GM12878 (cell line): ENCODE measurements at regions not wholly inside any gene's neighbourhood (a gene's known extent, or its start where the extent isn't known, plus 50 kb on each side); places are given as distances from the start of the nearest gene placed in this dataset.

ENCODE experiments used
- ATAC-seq: fragments of 200-7000 bp; cut with Tn5 transposase; 3 replicates; pipeline ENCODE4 v1.9.1; 2020; ENCODE audit warnings: mild to moderate bottlenecking, moderate library complexity
- BruUV-seq: library from RNA; stranded (reverse); fragments of 400-500 nt; replicated peaks from 2 replicates; lab custom pipeline; 2021; lab: Mats Ljungman, UMichigan
- CTCF ChIA-PET: fragments of 300-600 bp; sonication (Branson Sonifier 250); formaldehyde crosslinking; extraction: SDS; loops from one replicate; lab custom pipeline; 2021; ENCODE audit warnings: inconsistent platforms; lab: Yijun Ruan, JAX
- POLR2A ChIA-PET: fragments of 350-600 bp; formaldehyde crosslinking; extraction: SDS; loops from one replicate; lab custom pipeline; 2021; ENCODE audit warnings: inconsistent platforms; lab: Charles Lee
- RAD21 ChIA-PET: fragments of 300-600 bp; sonication (Branson Sonifier 250); formaldehyde crosslinking; loops from one replicate; lab custom pipeline; 2023; ENCODE audit warnings: antibody characterized with exemption; ENCODE audit not compliant: unreplicated experiment; lab: Charles Lee
- SMC1A ChIA-PET: fragments of 300-600 bp; sonication (Branson Sonifier 250); formaldehyde crosslinking; loops from one replicate; lab custom pipeline; 2023; ENCODE audit not compliant: unreplicated experiment, uncharacterized antibody; lab: Charles Lee
- DNase-seq: peaks from one replicate; pipeline ENCODE4 v3.0.0-alpha.2; 2011; ENCODE audit warnings: low read depth, low spot score
- FAIRE-seq: peaks from 3 replicates; lab custom pipeline; 2011; peaks lifted over from hg19 to GRCh38; lab: Jason Lieb, UNC
- H2AFZ ChIP-seq: 2 replicates; pipeline ENCODE4 v1.6.0; 2011; ENCODE audit warnings: low read depth, low read length, control low read depth; ENCODE audit not compliant: control insufficient read depth
- H3K27ac ChIP-seq: 2 replicates; pipeline ENCODE4 v1.5.1; 2011; ENCODE audit warnings: control low read depth; ENCODE audit not compliant: control insufficient read depth, insufficient read depth
- H3K27me3 ChIP-seq, 2 experiments: replicated peaks in 1 of 2; 2 replicates each; pipeline versions ENCODE4 v1.6.0 to v1.6.1; 2011; ENCODE audit warnings: low read length in 1 of 2; ENCODE audit not compliant: control insufficient read depth in 2 of 2, insufficient read depth in 2 of 2
- H3K36me3 ChIP-seq, 2 experiments: 2 replicates each; pipeline ENCODE4 v1.5.1; 2011; ENCODE audit warnings: low read length in 1 of 2; ENCODE audit not compliant: control insufficient read depth in 2 of 2, insufficient read depth in 2 of 2
- H3K4me1 ChIP-seq: 2 replicates; pipeline ENCODE4 v1.6.1; 2011; ENCODE audit warnings: mild to moderate bottlenecking, low read length, moderate library complexity, mixed read lengths; ENCODE audit not compliant: control insufficient read depth, insufficient read depth
- H3K4me2 ChIP-seq: 2 replicates; pipeline ENCODE4 v1.6.0; 2011; ENCODE audit warnings: control low read depth; ENCODE audit not compliant: control insufficient read depth, insufficient read depth
- H3K4me3 ChIP-seq: fragments of 200-600 bp; sonication (generic); 2 replicates; pipeline ENCODE4 v1.5.1; 2016
- H3K79me2 ChIP-seq: 2 replicates; pipeline ENCODE4 v1.6.0; 2011; ENCODE audit warnings: low read length; ENCODE audit not compliant: control insufficient read depth, insufficient read depth
- H3K9ac ChIP-seq: 2 replicates; pipeline ENCODE4 v1.8.0; 2011; ENCODE audit warnings: low read length, control low read depth, mixed read lengths; ENCODE audit not compliant: control insufficient read depth, insufficient read depth
- H3K9me3 ChIP-seq: replicated peaks from 3 replicates; pipeline ENCODE4 v1.5.1; 2011; ENCODE audit warnings: mild to moderate bottlenecking, low read length; ENCODE audit not compliant: control insufficient read depth, insufficient read depth
- H4K20me1 ChIP-seq: 2 replicates; pipeline ENCODE4 v1.6.0; 2011; ENCODE audit not compliant: control insufficient read depth, insufficient read depth
- CBX5 ChIP-seq: sonication (generic); IDR thresholded peaks from 2 replicates; pipeline ENCODE4 v1.6.1; 2016; ENCODE audit warnings: low read depth, moderate library complexity, mild to moderate bottlenecking, inconsistent platforms
- CHD2 ChIP-seq: IDR thresholded peaks from 2 replicates; pipeline ENCODE4 v1.6.1; 2011; ENCODE audit warnings: low read depth, low read length, improper control_type of control experiment, borderline replicate concordance
- NBN ChIP-seq: fragments of 450-650 bp; IDR thresholded peaks from 2 replicates; pipeline ENCODE4 v1.6.1; 2016
- POLR2AphosphoS2 ChIP-seq: IDR thresholded peaks from 2 replicates; pipeline ENCODE4 v1.6.1; 2011; ENCODE audit warnings: low read depth, mild to moderate bottlenecking, low read length, improper control_type of control experiment, moderate library complexity
- RUNX3 ChIP-seq: IDR thresholded peaks from 2 replicates; pipeline ENCODE4 v1.6.1; 2012; ENCODE audit warnings: low read length, inconsistent platforms
- WGBS: methylation state at CpG from one replicate; pipeline ENCODE4 v1.1.6; 2016; ENCODE audit warnings: low lambda C conversion rate; ENCODE audit not compliant: insufficient replicate concordance, insufficient coverage; ENCODE audit errors: missing lambda C conversion rate; 5-methylcytosine and 5-hydroxymethylcytosine counted together
- in situ Hi-C: fragments of 300-500 bp; cut with MboI; formaldehyde crosslinking; loops from 9 replicates; pipeline ENCODE4 v1.14.3; 2018; ENCODE audit warnings: mixed read lengths
- intact Hi-C: fragments of 100-400 bp; cut with micrococcal nuclease; formaldehyde crosslinking; loops from one replicate; pipeline ENCODE4 v1.14.2; 2022; ENCODE audit not compliant: unreplicated experiment
- TF ChIP-seq, protein P1 (sequence below): fragments of 450-650 bp; IDR thresholded peaks from 2 replicates; pipeline ENCODE4 v1.6.1; 2018; ENCODE audit warnings: borderline replicate concordance, mild to moderate bottlenecking; ENCODE audit not compliant: partially characterized antibody
- TF ChIP-seq, protein P2 (sequence below): fragments of 450-650 bp; IDR thresholded peaks from 2 replicates; pipeline ENCODE4 v1.6.1; 2017; ENCODE audit warnings: borderline replicate concordance
- TF ChIP-seq, protein P3 (sequence below): fragments of 450-650 bp; IDR thresholded peaks from 2 replicates; pipeline ENCODE4 v1.6.1; 2017; ENCODE audit warnings: mild to moderate bottlenecking, low read depth, inconsistent platforms; ENCODE audit not compliant: poor library complexity, severe bottlenecking

DNA sequence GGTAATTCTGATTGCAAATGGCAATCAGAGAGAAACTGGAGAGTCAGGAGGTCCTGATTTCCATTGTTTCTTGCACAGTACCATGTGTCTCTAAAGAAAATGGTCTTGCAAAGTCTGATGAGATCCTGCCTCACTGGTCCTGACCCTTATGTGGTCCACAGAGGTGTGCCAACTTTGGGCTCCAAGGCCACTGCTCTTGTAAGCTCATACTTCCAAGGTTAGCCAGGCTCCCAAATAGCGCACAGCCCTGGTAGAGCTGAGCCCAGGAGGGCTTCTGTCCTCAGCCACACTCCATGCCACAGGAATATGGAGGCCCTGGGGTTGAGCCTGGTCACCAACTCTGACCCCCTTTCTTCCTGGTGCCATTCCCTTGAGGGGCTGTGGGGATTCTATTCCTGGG lies 80.7 kb downstream of the SDC1 start:
- BruUV-seq, result no TSS peak
- intact Hi-C loops, result no loop called here
- no peaks in the 10 kb centered on the region for H3K27me3 ChIP-seq
- CTCF ChIA-PET, result interaction anchor here (0.8 to 19.7 kb wide), 3 partner anchors 8 to 80 kb away, joined by 3 to 284 read pairs (median 3); partner anchors contain the start of gene SDC1
- no peaks in the 10 kb centered on the region for H3K36me3 ChIP-seq
- no peaks in the 10 kb centered on the region for H3K9me3 ChIP-seq
- no peak overlapping the region for H2AFZ ChIP-seq
- RAD21 ChIA-PET, result interaction anchor here (1.6 to 5.5 kb wide), 2 partner anchors 16 to 79 kb away, joined by 3 to 57 read pairs; partner anchors contain the start of gene SDC1
- 100% methylated on average over 1 of the region's 1 CpG for WGBS
- H3K27ac ChIP-seq, result no peak overlapping the region
- no peak overlapping the region for H3K4me3 ChIP-seq
- SMC1A ChIA-PET, result interaction anchor here (0.9 to 17.0 kb wide), 5 partner anchors 8 to 80 kb away, joined by 3 to 191 read pairs (median 8); partner anchors contain the start of gene SDC1
- in situ Hi-C loops, result no loop called here
- POLR2A ChIA-PET, result interaction anchor here (1.8 kb wide), 1 partner anchor 78 kb away, joined by 7 read pairs; no protein-coding TSS in a partner anchor
- ATAC-seq, result no peak
- TF ChIP-seq CHD2, result no peak
- TF ChIP-seq, protein P1, sequence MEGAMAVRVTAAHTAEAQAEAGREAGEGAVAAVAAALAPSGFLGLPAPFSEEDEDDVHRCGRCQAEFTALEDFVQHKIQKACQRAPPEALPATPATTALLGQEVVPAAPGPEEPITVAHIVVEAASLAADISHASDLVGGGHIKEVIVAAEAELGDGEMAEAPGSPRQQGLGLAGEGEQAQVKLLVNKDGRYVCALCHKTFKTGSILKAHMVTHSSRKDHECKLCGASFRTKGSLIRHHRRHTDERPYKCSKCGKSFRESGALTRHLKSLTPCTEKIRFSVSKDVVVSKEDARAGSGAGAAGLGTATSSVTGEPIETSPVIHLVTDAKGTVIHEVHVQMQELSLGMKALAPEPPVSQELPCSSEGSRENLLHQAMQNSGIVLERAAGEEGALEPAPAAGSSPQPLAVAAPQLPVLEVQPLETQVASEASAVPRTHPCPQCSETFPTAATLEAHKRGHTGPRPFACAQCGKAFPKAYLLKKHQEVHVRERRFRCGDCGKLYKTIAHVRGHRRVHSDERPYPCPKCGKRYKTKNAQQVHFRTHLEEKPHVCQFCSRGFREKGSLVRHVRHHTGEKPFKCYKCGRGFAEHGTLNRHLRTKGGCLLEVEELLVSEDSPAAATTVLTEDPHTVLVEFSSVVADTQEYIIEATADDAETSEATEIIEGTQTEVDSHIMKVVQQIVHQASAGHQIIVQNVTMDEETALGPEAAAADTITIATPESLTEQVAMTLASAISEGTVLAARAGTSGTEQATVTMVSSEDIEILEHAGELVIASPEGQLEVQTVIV, result no peak
- TF ChIP-seq, protein P2, sequence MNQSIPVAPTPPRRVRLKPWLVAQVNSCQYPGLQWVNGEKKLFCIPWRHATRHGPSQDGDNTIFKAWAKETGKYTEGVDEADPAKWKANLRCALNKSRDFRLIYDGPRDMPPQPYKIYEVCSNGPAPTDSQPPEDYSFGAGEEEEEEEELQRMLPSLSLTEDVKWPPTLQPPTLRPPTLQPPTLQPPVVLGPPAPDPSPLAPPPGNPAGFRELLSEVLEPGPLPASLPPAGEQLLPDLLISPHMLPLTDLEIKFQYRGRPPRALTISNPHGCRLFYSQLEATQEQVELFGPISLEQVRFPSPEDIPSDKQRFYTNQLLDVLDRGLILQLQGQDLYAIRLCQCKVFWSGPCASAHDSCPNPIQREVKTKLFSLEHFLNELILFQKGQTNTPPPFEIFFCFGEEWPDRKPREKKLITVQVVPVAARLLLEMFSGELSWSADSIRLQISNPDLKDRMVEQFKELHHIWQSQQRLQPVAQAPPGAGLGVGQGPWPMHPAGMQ, result no peak
- TF ChIP-seq CBX5, result no peak
- TF ChIP-seq RUNX3, result no peak
- TF ChIP-seq NBN, result no peak
- no peak for TF ChIP-seq POLR2AphosphoS2
- TF ChIP-seq, protein P3, sequence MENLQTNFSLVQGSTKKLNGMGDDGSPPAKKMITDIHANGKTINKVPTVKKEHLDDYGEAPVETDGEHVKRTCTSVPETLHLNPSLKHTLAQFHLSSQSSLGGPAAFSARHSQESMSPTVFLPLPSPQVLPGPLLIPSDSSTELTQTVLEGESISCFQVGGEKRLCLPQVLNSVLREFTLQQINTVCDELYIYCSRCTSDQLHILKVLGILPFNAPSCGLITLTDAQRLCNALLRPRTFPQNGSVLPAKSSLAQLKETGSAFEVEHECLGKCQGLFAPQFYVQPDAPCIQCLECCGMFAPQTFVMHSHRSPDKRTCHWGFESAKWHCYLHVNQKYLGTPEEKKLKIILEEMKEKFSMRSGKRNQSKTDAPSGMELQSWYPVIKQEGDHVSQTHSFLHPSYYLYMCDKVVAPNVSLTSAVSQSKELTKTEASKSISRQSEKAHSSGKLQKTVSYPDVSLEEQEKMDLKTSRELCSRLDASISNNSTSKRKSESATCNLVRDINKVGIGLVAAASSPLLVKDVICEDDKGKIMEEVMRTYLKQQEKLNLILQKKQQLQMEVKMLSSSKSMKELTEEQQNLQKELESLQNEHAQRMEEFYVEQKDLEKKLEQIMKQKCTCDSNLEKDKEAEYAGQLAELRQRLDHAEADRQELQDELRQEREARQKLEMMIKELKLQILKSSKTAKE, result no peak
- TF ChIP-seq, all 136 proteins: peak for 0
- H3K4me2 ChIP-seq, result no peak overlapping the region
- DNase-seq (no peak), FAIRE-seq (no peak)
- no peaks in the 10 kb centered on the region for H4K20me1 ChIP-seq
- H3K9ac ChIP-seq, result no peak overlapping the region
- no peaks in the 10 kb centered on the region for H3K79me2 ChIP-seq
- peaks cover 35% of the 10 kb centered on the region for H3K4me1 ChIP-seq
